Panc1 (cell line): ENCODE measurements at regions not wholly inside any gene's neighbourhood (a gene's known extent, or its start where the extent isn't known, plus 50 kb on each side); places are given as distances from the start of the nearest gene placed in this dataset.
"Not testable (repeated sequence)": the region's sequence is repeated elsewhere in the genome, so short reads cannot be mapped to it uniquely, and the experiment has no call there.

ENCODE experiments used
- POLR2AphosphoS5 ChIP-seq: IDR thresholded peaks from 2 replicates; pipeline ENCODE4 v1.6.1; 2012; ENCODE audit warnings: mild to moderate bottlenecking, low read depth, low read length, moderate library complexity
- SIN3A ChIP-seq: IDR thresholded peaks from 2 replicates; pipeline ENCODE4 v1.6.1; 2012; ENCODE audit warnings: low read depth, mild to moderate bottlenecking, low read length, moderate library complexity, borderline replicate concordance; ENCODE audit not compliant: insufficient read depth
- TCF7L2 ChIP-seq: IDR thresholded peaks from 2 replicates; pipeline ENCODE4 v1.6.1; 2011; ENCODE audit warnings: mild to moderate bottlenecking, low read depth, low read length, inconsistent platforms
- TF ChIP-seq, protein P1 (sequence below): fragments of 450-650 bp; IDR thresholded peaks from 2 replicates; pipeline ENCODE4 v1.5.1; 2017; ENCODE audit warnings: mild to moderate bottlenecking
- TF ChIP-seq, protein P2 (sequence below), 2 experiments: IDR thresholded peaks; 2 replicates each; pipeline ENCODE4 v1.6.1; 2011 to 2012; ENCODE audit warnings: low read depth in 2 of 2, control low read depth in 1 of 2, low read length in 1 of 2, mild to moderate bottlenecking in 1 of 2, moderate library complexity in 1 of 2; ENCODE audit not compliant: insufficient read depth in 1 of 2

DNA sequence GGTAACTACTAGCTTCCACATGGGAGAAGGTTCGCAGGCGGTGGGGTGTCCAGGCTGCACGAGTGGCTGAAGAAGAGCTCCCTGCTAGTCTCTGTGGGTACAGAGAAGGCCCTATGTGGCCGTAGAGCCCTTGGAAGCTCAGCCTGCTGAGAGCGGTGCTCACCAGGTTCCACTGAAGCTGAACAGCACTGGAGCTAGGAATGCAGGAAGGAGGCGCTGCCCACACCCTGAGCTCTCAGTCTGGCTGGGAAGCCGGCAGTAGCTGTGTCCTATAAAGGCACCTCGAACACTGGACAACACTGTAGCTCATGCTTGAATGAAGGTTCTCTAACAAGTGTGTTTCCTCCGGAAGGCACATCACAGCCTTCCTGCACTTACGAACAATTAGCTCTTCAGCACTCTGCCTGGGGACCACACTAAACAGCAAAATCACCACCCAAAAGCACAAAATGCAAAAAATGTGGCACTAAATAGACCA, 64.6 kb downstream of the SOWAHC start:
- TF ChIP-seq, protein P1, sequence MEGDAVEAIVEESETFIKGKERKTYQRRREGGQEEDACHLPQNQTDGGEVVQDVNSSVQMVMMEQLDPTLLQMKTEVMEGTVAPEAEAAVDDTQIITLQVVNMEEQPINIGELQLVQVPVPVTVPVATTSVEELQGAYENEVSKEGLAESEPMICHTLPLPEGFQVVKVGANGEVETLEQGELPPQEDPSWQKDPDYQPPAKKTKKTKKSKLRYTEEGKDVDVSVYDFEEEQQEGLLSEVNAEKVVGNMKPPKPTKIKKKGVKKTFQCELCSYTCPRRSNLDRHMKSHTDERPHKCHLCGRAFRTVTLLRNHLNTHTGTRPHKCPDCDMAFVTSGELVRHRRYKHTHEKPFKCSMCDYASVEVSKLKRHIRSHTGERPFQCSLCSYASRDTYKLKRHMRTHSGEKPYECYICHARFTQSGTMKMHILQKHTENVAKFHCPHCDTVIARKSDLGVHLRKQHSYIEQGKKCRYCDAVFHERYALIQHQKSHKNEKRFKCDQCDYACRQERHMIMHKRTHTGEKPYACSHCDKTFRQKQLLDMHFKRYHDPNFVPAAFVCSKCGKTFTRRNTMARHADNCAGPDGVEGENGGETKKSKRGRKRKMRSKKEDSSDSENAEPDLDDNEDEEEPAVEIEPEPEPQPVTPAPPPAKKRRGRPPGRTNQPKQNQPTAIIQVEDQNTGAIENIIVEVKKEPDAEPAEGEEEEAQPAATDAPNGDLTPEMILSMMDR: not testable (repeated sequence)
- TF ChIP-seq SIN3A, POLR2AphosphoS5, TCF7L2: not testable (repeated sequence)
- TF ChIP-seq, protein P2, sequence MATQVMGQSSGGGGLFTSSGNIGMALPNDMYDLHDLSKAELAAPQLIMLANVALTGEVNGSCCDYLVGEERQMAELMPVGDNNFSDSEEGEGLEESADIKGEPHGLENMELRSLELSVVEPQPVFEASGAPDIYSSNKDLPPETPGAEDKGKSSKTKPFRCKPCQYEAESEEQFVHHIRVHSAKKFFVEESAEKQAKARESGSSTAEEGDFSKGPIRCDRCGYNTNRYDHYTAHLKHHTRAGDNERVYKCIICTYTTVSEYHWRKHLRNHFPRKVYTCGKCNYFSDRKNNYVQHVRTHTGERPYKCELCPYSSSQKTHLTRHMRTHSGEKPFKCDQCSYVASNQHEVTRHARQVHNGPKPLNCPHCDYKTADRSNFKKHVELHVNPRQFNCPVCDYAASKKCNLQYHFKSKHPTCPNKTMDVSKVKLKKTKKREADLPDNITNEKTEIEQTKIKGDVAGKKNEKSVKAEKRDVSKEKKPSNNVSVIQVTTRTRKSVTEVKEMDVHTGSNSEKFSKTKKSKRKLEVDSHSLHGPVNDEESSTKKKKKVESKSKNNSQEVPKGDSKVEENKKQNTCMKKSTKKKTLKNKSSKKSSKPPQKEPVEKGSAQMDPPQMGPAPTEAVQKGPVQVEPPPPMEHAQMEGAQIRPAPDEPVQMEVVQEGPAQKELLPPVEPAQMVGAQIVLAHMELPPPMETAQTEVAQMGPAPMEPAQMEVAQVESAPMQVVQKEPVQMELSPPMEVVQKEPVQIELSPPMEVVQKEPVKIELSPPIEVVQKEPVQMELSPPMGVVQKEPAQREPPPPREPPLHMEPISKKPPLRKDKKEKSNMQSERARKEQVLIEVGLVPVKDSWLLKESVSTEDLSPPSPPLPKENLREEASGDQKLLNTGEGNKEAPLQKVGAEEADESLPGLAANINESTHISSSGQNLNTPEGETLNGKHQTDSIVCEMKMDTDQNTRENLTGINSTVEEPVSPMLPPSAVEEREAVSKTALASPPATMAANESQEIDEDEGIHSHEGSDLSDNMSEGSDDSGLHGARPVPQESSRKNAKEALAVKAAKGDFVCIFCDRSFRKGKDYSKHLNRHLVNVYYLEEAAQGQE (IDR thresholded peaks at IDR 0.05; ENCODE audit: insufficient read depth in 1 of 2, low read depth in 2 of 2, low read length in 1 of 2): not testable (repeated sequence)
